Neuronal stem cell (in vitro differentiated cells): ENCODE measurements at regions not wholly inside any gene's neighbourhood (a gene's known extent, or its start where the extent isn't known, plus 50 kb on each side); places are given as distances from the start of the nearest gene placed in this dataset.

ENCODE experiments used
- DNase-seq: peaks from one replicate; pipeline ENCODE4 v3.0.0-alpha.2; 2013; ENCODE audit warnings: low spot score
- H2AFZ ChIP-seq: one replicate; pipeline ENCODE4 v1.6.1; 2013; ENCODE audit warnings: mild to moderate bottlenecking, low read length, inconsistent platforms
- H2AK5ac ChIP-seq: 2 replicates; pipeline ENCODE4 v1.6.1; 2013; ENCODE audit warnings: low read depth, mild to moderate bottlenecking, inconsistent platforms, low read length, moderate library complexity, mixed read lengths
- H2BK120ac ChIP-seq: 2 replicates; pipeline ENCODE4 v1.6.1; 2013; ENCODE audit warnings: low read depth, mild to moderate bottlenecking, inconsistent platforms, low read length, moderate library complexity, mixed read lengths
- H2BK12ac ChIP-seq: one replicate; pipeline ENCODE4 v1.6.1; 2013; ENCODE audit warnings: low read length, inconsistent platforms
- H2BK15ac ChIP-seq: 2 replicates; pipeline ENCODE4 v1.6.1; 2013; ENCODE audit warnings: mild to moderate bottlenecking, low read length, inconsistent platforms, mixed read lengths
- H2BK5ac ChIP-seq: one replicate; pipeline ENCODE4 v1.6.1; 2013; ENCODE audit warnings: inconsistent platforms, mild to moderate bottlenecking, low read length, moderate library complexity
- H3K14ac ChIP-seq: one replicate; pipeline ENCODE4 v1.6.1; 2013; ENCODE audit warnings: low read length, inconsistent platforms
- H3K18ac ChIP-seq: 2 replicates; pipeline ENCODE4 v1.6.1; 2013; ENCODE audit warnings: low read length, inconsistent platforms
- H3K23ac ChIP-seq: 2 replicates; pipeline ENCODE4 v1.6.1; 2013; ENCODE audit warnings: low read depth, mild to moderate bottlenecking, mixed read lengths, low read length, inconsistent platforms; ENCODE audit not compliant: poor library complexity
- H3K27ac ChIP-seq: replicated peaks from 3 replicates; pipeline ENCODE4 v1.5.1; 2013; ENCODE audit warnings: low read length, inconsistent platforms
- H3K27me3 ChIP-seq, 3 experiments: 2 replicates each; pipeline ENCODE4 v1.6.1; 2013; ENCODE audit warnings: low read length in 3 of 3, mild to moderate bottlenecking in 2 of 3, inconsistent platforms in 1 of 3, low read depth in 1 of 3, mixed read lengths in 1 of 3, moderate library complexity in 1 of 3; ENCODE audit not compliant: control insufficient read depth in 3 of 3, insufficient read depth in 3 of 3
- H3K36me3 ChIP-seq, 2 donors: replicated peaks in 1 of 2; 2 replicates each; pipeline ENCODE4 v1.6.1; 2013; ENCODE audit warnings: low read length in 2 of 2; ENCODE audit not compliant: control insufficient read depth in 2 of 2, insufficient read depth in 2 of 2
- H3K4ac ChIP-seq: 2 replicates; pipeline ENCODE4 v1.6.1; 2013; ENCODE audit warnings: inconsistent platforms, mild to moderate bottlenecking, low read length, moderate library complexity
- H3K4me1 ChIP-seq, 2 donors: 1 replicate in 1 of 2; 2 replicates in 1 of 2; pipeline ENCODE4 v1.6.1; 2013; ENCODE audit warnings: low read length in 2 of 2, low read depth in 1 of 2; ENCODE audit not compliant: control insufficient read depth in 2 of 2, insufficient read depth in 1 of 2
- H3K4me2 ChIP-seq: one replicate; pipeline ENCODE4 v1.6.1; 2013; ENCODE audit warnings: mild to moderate bottlenecking, low read length, inconsistent platforms; ENCODE audit not compliant: insufficient read depth, poor library complexity, severe bottlenecking
- H3K4me3 ChIP-seq, 2 donors: 2 replicates each; pipeline ENCODE4 v1.5.1; 2013; ENCODE audit warnings: low read length in 2 of 2, mild to moderate bottlenecking in 2 of 2, inconsistent platforms in 1 of 2, moderate library complexity in 1 of 2
- H3K79me1 ChIP-seq: one replicate; pipeline ENCODE4 v1.6.1; 2013; ENCODE audit warnings: low read depth, mild to moderate bottlenecking, inconsistent platforms, low read length, moderate library complexity
- H3K9ac ChIP-seq: one replicate; pipeline ENCODE4 v1.6.1; 2013; ENCODE audit warnings: mild to moderate bottlenecking, low read depth, low read length, inconsistent platforms; ENCODE audit not compliant: poor library complexity
- H3K9me3 ChIP-seq, 2 donors: replicated peaks in 1 of 2; 2 replicates each; pipeline versions ENCODE3 to v1.6.1; 2013; ENCODE audit warnings: low read length in 2 of 2, mild to moderate bottlenecking in 2 of 2, inconsistent platforms in 1 of 2, low read depth in 1 of 2, mixed read lengths in 1 of 2, moderate library complexity in 1 of 2; ENCODE audit not compliant: control insufficient read depth in 2 of 2, insufficient read depth in 1 of 2
- H4K8ac ChIP-seq: one replicate; pipeline ENCODE4 v1.6.1; 2013; ENCODE audit warnings: low read depth, mild to moderate bottlenecking, inconsistent platforms, low read length, moderate library complexity
- H4K91ac ChIP-seq: one replicate; pipeline ENCODE4 v1.6.1; 2013; ENCODE audit warnings: low read length, low read depth, mild to moderate bottlenecking, inconsistent platforms; ENCODE audit not compliant: poor library complexity
- WGBS, 2 donors: extraction: QIAGEN DNeasy Blood & Tissue Kit; methylation state at CpG; one replicate each; pipeline ENCODE4 v1.1.7; 2013; ENCODE audit warnings: missing lambda C conversion rate in 2 of 2, mixed read lengths in 1 of 2; ENCODE audit not compliant: insufficient read length in 2 of 2, insufficient replicate concordance in 1 of 2; ENCODE audit errors: extremely low coverage in 2 of 2; 5-methylcytosine and 5-hydroxymethylcytosine counted together

GRCh38 chr12:67477681-67478265 is 170.8 kb upstream of the DYRK2 start:
- peaks cover 1 to 2% of the 10 kb centered on the region in 2 donors for H3K4me1 ChIP-seq
- H2BK120ac ChIP-seq, result no peak overlapping the region
- H3K9ac ChIP-seq, result no peak overlapping the region
- no peaks in the 10 kb centered on the region for H3K9me3 ChIP-seq
- H2BK15ac ChIP-seq, result no peak overlapping the region
- no peak overlapping the region for H3K14ac ChIP-seq
- H4K91ac ChIP-seq, result no peak overlapping the region
- no peak overlapping the region for H3K4me3 ChIP-seq
- no peak overlapping the region for H2BK12ac ChIP-seq
- H3K23ac ChIP-seq, result no peak overlapping the region
- no peaks in the 10 kb centered on the region for H3K79me1 ChIP-seq
- H3K27me3 ChIP-seq, result no peaks in the 10 kb centered on the region
- no peak overlapping the region for H2AFZ ChIP-seq
- no peak overlapping the region for H2BK5ac ChIP-seq
- H3K4ac ChIP-seq, result no peak overlapping the region
- no peaks in the 10 kb centered on the region for H3K36me3 ChIP-seq
- H2AK5ac ChIP-seq, result no peak overlapping the region
- H4K8ac ChIP-seq, result no peak overlapping the region
- no peak overlapping the region for H3K18ac ChIP-seq
- no CpG with 5 or more reads among the region's 8 CpGs for WGBS, 2 donors
- no peak overlapping the region for H3K4me2 ChIP-seq
- no peak for DNase-seq
- no peak overlapping the region for H3K27ac ChIP-seq

DNA sequence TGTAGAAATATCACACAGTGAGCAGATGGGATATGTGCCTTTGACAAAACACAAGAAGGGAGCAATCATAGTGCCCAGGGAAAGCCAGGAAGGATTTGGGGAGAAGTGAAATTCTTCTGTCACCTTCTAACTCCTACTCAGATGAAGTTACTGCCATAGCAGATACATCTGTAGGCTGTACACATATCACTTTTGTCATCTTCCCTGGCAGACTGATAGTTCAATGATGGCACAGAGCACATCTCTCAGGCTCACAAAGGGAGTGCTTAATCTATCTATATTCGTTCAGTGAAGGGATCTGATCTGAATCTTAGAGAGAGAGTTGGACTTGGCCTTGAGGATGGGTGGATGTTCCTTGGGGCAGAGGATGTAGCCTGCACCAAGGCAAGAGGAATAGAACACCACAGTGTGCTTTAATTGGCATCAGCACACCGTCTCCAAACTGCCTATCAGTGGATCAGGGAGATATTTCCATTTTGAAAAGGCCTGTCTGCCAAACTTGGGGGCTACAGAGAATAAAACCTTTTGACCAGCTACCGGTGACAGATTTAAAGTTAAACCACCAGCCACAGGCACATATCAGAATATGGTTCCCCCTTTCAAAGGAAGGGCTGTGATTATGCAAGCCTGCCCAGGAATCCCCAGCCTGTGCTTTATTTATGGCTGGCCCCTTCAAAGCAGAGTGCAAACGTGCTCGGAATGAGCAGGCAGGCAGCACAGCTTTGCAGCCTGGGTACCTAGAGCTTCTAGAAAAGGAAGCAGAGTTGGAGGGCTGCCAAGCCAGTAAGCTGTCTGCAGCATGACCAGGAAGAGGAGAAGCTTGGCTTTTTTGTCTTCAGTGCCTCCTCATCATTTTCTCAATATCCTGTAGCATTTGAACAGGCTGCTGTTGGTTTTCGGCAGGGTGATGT is 165.5 kb upstream of the DYRK2 start:
- Histone ChIP-seq H3K9me3 (peaks cover 4 to 6% of the 10 kb centered on the region in 2 donors), H3K27me3 (no peaks in the 10 kb centered on the region), H2AFZ (peak overlapping the region; percentile 70), H2AK5ac (no peak overlapping the region), H3K4ac (no peak overlapping the region), H2BK120ac (no peak overlapping the region), H3K4me3 (no peak overlapping the region), H3K23ac (no peak overlapping the region), H3K27ac (no peak overlapping the region), H3K14ac (no peak overlapping the region), H3K36me3 (no peaks in the 10 kb centered on the region), H2BK5ac (no peak overlapping the region), H3K9ac (no peak overlapping the region), H2BK15ac (no peak overlapping the region), H3K4me2 (no peak overlapping the region), H2BK12ac (no peak overlapping the region), H4K91ac (no peak overlapping the region), H4K8ac (no peak overlapping the region), H3K4me1 (peaks cover 0 to 10% of the 10 kb centered on the region in 2 donors), H3K79me1 (no peaks in the 10 kb centered on the region), H3K18ac (no peak overlapping the region)
- no peak for DNase-seq
- no CpG with 5 or more reads among the region's 6 CpGs for WGBS, 2 donors

DNA sequence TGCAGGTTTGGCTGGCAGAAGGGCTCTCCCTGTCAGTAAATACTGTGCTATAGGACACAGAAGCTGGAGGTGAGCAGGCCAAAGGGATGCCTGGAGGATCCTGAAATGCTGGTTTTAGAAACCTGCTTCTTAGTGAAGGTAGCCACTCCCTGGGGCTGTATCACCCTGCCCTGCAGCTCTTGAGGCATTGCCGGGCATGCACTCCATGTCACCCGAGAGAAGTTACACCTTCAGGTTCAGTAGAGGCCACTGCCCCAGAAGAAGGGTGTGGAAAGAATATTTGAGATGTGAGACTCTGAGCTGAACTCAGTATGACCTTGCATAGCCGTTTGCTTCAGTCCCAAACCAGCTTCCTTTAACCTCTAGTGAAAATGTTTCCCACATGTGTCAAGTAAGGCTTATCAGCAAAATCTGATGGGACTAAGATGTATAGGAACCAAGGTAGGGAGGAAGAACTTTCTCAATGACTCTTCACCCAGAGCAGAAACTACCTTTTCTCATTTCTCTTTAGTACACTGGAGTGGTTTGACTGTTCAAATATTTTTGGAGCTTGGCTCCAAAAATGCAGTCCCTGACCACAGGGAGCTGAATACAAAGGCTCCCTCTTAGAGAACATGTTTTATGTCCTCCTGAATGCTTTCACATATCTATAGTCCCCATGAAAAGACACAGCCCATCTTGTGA is 164.5 kb upstream of the DYRK2 start:
- no peak overlapping the region for H2BK15ac ChIP-seq
- H3K4ac ChIP-seq, result no peak overlapping the region
- H3K14ac ChIP-seq, result no peak overlapping the region
- H2BK120ac ChIP-seq, result no peak overlapping the region
- H3K4me2 ChIP-seq, result no peak overlapping the region
- no peak overlapping the region for H3K9ac ChIP-seq
- H4K91ac ChIP-seq, result no peak overlapping the region
- no peak overlapping the region for H3K4me3 ChIP-seq
- no peak for DNase-seq
- no peaks in the 10 kb centered on the region for H3K36me3 ChIP-seq
- H3K9me3 ChIP-seq, result peaks cover 4 to 7% of the 10 kb centered on the region in 2 donors
- no peaks in the 10 kb centered on the region for H3K27me3 ChIP-seq
- no peak overlapping the region for H3K23ac ChIP-seq
- peaks cover 0 to 10% of the 10 kb centered on the region in 2 donors for H3K4me1 ChIP-seq
- H2AFZ ChIP-seq, result peak overlapping the region; percentile 70
- H2BK12ac ChIP-seq, result no peak overlapping the region
- H2BK5ac ChIP-seq, result no peak overlapping the region
- H3K27ac ChIP-seq, result no peak overlapping the region
- H4K8ac ChIP-seq, result no peak overlapping the region
- no peak overlapping the region for H2AK5ac ChIP-seq
- no CpG with 5 or more reads among the region's 3 CpGs for WGBS, 2 donors
- no peaks in the 10 kb centered on the region for H3K79me1 ChIP-seq
- H3K18ac ChIP-seq, result no peak overlapping the region
